C4-2B (cell line): ENCODE measurements at regions not wholly inside any gene's neighbourhood (a gene's known extent, or its start where the extent isn't known, plus 50 kb on each side); places are given as distances from the start of the nearest gene placed in this dataset.

Experiments used
- H3K27ac ChIP-seq: fragments of 450-650 bp; 2 replicates; pipeline ENCODE4 v1.5.1; 2017
- ZFX ChIP-seq: fragments of 450-650 bp; IDR thresholded peaks from 2 replicates; pipeline ENCODE4 v1.6.1; 2017
- TF ChIP-seq, protein P1 (sequence below): fragments of 450-650 bp; conservative IDR thresholded peaks from 2 replicates; pipeline ENCODE4 v1.5.1; 2017; ENCODE audit warnings: mild to moderate bottlenecking

DNA sequence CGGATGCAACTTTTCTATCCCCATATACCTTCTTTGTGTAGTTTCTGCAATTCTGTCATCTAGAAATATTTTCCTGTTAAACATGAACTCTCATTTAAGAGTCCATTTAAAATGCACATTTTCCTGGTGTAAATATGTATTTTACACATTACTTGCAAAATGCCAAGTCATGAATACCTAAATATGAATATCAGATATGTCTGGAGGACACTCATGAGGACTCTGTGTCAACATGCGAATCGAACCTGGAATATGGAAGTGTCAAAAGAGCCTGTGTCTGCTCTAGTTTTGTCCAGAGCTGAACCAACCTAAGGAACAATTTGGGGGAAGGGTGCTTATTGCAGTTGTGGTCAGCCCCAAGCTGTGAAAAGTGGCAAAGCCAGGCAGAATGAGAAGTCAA is 163.7 kb upstream of the CELF2 start:
- H3K27ac ChIP-seq, result no peak overlapping the region
- no peak for TF ChIP-seq ZFX
- TF ChIP-seq, protein P1, sequence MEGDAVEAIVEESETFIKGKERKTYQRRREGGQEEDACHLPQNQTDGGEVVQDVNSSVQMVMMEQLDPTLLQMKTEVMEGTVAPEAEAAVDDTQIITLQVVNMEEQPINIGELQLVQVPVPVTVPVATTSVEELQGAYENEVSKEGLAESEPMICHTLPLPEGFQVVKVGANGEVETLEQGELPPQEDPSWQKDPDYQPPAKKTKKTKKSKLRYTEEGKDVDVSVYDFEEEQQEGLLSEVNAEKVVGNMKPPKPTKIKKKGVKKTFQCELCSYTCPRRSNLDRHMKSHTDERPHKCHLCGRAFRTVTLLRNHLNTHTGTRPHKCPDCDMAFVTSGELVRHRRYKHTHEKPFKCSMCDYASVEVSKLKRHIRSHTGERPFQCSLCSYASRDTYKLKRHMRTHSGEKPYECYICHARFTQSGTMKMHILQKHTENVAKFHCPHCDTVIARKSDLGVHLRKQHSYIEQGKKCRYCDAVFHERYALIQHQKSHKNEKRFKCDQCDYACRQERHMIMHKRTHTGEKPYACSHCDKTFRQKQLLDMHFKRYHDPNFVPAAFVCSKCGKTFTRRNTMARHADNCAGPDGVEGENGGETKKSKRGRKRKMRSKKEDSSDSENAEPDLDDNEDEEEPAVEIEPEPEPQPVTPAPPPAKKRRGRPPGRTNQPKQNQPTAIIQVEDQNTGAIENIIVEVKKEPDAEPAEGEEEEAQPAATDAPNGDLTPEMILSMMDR, result no peak

DNA sequence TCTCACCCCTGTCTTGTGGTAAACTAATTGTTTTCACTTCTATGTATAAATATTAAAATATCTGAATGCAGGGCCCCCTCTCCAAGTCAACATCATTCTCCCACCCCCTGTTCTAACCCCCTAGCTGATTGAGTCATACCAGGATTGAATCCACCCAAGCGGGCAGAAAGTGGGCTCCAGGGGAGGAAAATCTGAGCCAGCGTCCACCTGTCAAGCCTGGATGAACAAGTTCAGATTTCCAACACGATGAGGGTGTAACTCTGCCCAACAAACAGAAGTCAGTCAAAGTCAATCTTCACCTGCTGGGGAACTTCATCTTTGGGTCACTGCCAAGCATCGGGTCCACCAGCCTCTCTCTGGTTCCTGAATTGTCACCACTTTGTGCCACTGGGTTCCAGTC is 162.9 kb upstream of the CELF2 start:
- no peak overlapping the region for H3K27ac ChIP-seq
- no peak for TF ChIP-seq ZFX
- TF ChIP-seq, protein P1, result no peak

DNA sequence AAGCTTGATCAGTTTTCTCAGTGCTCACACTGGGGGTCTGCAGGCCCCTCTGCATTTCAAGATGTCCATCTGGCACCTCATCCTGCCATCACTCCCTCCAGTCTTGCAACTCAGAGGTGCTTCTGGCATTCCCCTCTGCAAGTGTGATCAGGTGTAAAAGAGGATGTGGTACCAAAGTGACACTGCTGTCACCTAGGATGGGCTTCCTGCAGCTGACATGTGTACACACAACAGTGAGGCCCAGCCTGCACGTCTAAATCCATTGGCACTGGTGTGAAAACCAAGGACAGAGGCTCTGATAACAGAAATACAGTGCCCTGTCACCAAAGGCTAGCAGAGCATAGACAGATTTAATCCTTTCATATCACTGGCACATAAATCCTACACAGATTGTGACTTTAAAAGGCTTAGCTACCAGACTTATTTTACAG is 162.5 kb upstream of the CELF2 start:
- no peak for TF ChIP-seq ZFX
- TF ChIP-seq, protein P1, result no peak
- no peak overlapping the region for H3K27ac ChIP-seq

DNA sequence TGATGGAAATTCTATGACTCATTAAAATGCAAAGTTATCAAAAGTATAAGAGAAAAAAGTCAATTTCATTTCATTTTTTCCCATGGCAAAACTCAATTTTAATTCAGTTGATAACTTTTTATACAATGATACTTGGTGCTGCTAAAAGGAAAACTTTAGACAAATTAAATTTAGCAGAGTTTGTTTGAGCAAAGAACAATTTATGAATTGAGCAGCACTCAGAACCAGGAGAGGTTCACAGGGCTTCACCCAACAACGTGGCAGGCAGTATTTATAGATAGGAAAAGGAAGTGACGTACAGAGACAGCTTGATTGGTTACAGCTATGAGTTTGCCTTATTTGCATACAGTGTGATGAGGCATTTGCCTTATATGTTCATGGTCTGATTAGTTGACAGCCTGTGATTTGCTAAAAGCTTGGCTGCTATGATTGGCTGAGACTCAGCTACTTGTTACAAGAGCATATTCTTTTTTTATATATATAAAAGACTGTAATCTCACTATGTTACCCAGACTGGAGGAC is 157.2 kb upstream of the CELF2 start:
- no peak overlapping the region for H3K27ac ChIP-seq
- TF ChIP-seq, protein P1, result no peak
- no peak for TF ChIP-seq ZFX

DNA sequence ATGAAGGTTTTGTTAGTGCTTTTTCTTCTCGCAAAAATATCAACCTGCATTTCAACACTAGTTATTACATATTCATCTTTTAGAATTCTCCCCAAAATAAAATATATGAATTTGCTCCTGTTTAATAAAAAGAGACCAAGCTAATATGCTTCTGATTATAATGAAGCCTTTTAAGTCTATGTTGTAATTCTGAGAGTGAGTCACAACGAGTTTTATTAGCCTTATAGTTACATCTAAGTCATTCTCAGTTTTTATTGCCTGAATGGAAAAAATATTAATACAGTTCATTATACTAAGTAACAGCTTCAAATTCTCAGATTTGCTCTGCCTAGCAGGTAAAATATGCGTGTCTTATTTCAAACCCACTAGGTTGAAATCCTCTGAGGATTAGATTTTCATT is 152.4 kb upstream of the CELF2 start:
- no peak overlapping the region for H3K27ac ChIP-seq
- TF ChIP-seq, protein P1, result no peak
- no peak for TF ChIP-seq ZFX

DNA sequence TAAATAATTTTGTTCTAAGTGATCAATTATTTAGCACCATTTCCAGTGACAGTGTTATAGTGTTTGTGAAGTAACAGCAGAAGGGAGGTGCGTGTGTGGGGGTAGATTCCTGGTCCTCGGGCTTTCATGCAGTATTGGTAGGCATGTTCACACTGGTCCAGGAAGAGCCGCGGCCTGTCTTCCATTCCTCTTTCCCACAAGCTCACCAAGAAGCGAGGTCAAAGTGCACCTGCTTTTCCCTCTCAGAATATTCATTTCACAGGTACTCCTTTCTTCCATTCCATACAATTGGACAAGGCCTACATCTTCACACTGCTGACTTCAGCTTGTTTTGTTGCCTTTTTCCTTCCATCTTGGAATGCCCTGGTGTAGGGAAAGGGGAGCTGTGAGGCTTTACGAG is 151.8 kb upstream of the CELF2 start:
- no peak overlapping the region for H3K27ac ChIP-seq
- TF ChIP-seq, protein P1, result no peak
- no peak for TF ChIP-seq ZFX

DNA sequence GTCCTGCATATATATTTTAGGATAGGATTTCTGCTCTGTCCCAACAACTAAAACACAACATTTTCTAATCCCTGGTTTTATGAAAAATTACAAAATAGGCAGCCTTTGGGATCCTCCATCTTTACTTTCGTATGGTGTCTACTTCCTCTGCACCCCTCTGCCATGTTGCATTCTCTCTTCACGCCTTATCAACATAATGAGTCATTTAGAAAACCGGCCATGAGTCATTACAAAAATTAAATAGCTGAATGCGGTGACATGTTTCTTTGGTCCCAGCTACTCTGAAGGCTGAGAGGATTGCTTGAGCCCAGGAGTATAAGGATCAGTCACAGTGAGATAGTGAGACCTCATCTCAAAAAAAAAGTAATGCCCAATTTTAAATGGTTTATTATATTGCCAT is 148.1 kb upstream of the CELF2 start:
- TF ChIP-seq ZFX, result no peak
- TF ChIP-seq, protein P1, result no peak
- no peak overlapping the region for H3K27ac ChIP-seq
